CD4-positive, alpha-beta T cell (primary cell): ENCODE measurements at regions not wholly inside any gene's neighbourhood (a gene's known extent, or its start where the extent isn't known, plus 50 kb on each side); places are given as distances from the start of the nearest gene placed in this dataset.

ENCODE experiments used
- ATAC-seq: fragments of 200-7000 bp; cut with Tn5 transposase; one replicate; pipeline ENCODE4 v1.10.0; 2022; ENCODE audit warnings: mild to moderate bottlenecking; ENCODE audit not compliant: poor library complexity
- CTCF ChIA-PET: fragments of 350-600 bp; sonication (Branson Sonifier 250); formaldehyde crosslinking; loops from one replicate; lab custom pipeline; 2021; ENCODE audit warnings: antibody characterized with exemption, inconsistent platforms; lab: Charles Lee
- POLR2A ChIA-PET: fragments of 350-600 bp; sonication (Branson Sonifier 250); formaldehyde crosslinking; loops from one replicate; lab custom pipeline; 2021; ENCODE audit warnings: antibody characterized with exemption, inconsistent platforms; lab: Charles Lee
- DNase-seq, 14 experiments: peaks; one replicate each; pipeline ENCODE4 v3.0.0-alpha.2; 2013 to 2020; ENCODE audit warnings: mixed read lengths in 2 of 14
- H3K27ac ChIP-seq, 2 donors: one replicate each; pipeline versions ENCODE4 v1.5.1 to v1.7.0; 2013; ENCODE audit warnings: low read length in 2 of 2, low read depth in 1 of 2, mild to moderate bottlenecking in 1 of 2
- H3K27me3 ChIP-seq, 2 experiments: 1 replicate in 1 of 2; 2 replicates in 1 of 2; pipeline versions ENCODE4 v1.6.1 to v1.7.0; 2013; ENCODE audit warnings: low read length in 2 of 2, control low read depth in 1 of 2, mild to moderate bottlenecking in 1 of 2, moderate library complexity in 1 of 2; ENCODE audit not compliant: insufficient read depth in 2 of 2, control insufficient read depth in 1 of 2
- H3K36me3 ChIP-seq: one replicate; pipeline ENCODE4 v1.6.1; 2013; ENCODE audit warnings: low read length, control low read depth; ENCODE audit not compliant: insufficient read depth
- H3K4me1 ChIP-seq: one replicate; pipeline ENCODE4 v1.6.1; 2013; ENCODE audit warnings: low read length, control low read depth; ENCODE audit not compliant: insufficient read depth
- H3K4me3 ChIP-seq: one replicate; pipeline ENCODE4 v1.5.1; 2013; ENCODE audit warnings: mild to moderate bottlenecking, low read length, moderate library complexity
- H3K9me3 ChIP-seq, 2 experiments: 1 replicate in 1 of 2; 2 replicates in 1 of 2; pipeline versions ENCODE4 v1.6.1 to v1.7.0; 2013; ENCODE audit warnings: low read length in 2 of 2, mild to moderate bottlenecking in 2 of 2, control low read depth in 1 of 2, moderate library complexity in 1 of 2; ENCODE audit not compliant: control insufficient read depth in 1 of 2, insufficient read depth in 1 of 2
- H3K27ac Mint-ChIP-seq: one replicate; pipeline ENCODE4 v1.8.0; 2020; ENCODE audit warnings: mixed read lengths
- H3K27me3 Mint-ChIP-seq: one replicate; pipeline ENCODE4 v1.8.0; 2021; ENCODE audit warnings: mixed read lengths
- H3K36me3 Mint-ChIP-seq: one replicate; pipeline ENCODE4 v1.8.0; 2021; ENCODE audit warnings: low read depth, mixed read lengths
- H3K4me1 Mint-ChIP-seq: one replicate; pipeline ENCODE4 v1.8.0; 2021; ENCODE audit warnings: low read depth, mixed read lengths
- H3K4me3 Mint-ChIP-seq: one replicate; pipeline ENCODE4 v1.8.0; 2020; ENCODE audit warnings: mild to moderate bottlenecking, mixed read lengths
- H3K9me3 Mint-ChIP-seq: one replicate; pipeline ENCODE4 v1.8.0; 2020; ENCODE audit warnings: mixed read lengths
- CTCF ChIP-seq: fragments of 200-600 bp; IDR thresholded peaks from one replicate; pipeline ENCODE4 v1.8.0; 2022; ENCODE audit warnings: antibody characterized with exemption, mild to moderate bottlenecking
- intact Hi-C, 2 experiments: fragments of 100-400 bp; cut with DNase I in 1 of 2; cut with micrococcal nuclease in 1 of 2; formaldehyde crosslinking; loops; one replicate each; pipeline versions ENCODE4 v1.15.1 to v1.9.0; 2023 to 2025; cut with DNase I, micrococcal nuclease

- H3K36me3 Mint-ChIP-seq = peaks cover 21% of the 10 kb centered on the region
- H3K4me3 ChIP-seq = no peak overlapping the region
- no peaks in the 10 kb centered on the region for H3K4me1 ChIP-seq
- POLR2A ChIA-PET = no interaction called here
- DNase-seq = no peak
- TF ChIP-seq CTCF = no peak
- peaks cover 18% of the 10 kb centered on the region for H3K9me3 Mint-ChIP-seq
- H3K27me3 ChIP-seq = no peaks in the 10 kb centered on the region
- CTCF ChIA-PET = interaction anchor here (1.2 kb wide), 1 partner anchor 18 kb away, joined by 3 read pairs; no protein-coding TSS in a partner anchor
- H3K4me3 Mint-ChIP-seq = no peak overlapping the region
- H3K27me3 Mint-ChIP-seq = no peaks in the 10 kb centered on the region
- ATAC-seq = no peak
- H3K36me3 ChIP-seq = no peaks in the 10 kb centered on the region
- peaks cover 28% of the 10 kb centered on the region for H3K4me1 Mint-ChIP-seq
- peaks cover 4% of the 10 kb centered on the region in 2 experiments for H3K9me3 ChIP-seq
- intact Hi-C loops = loop anchor here in 1 of 2 experiments (5.0 kb wide), 1 partner anchor 101 kb away; no protein-coding TSS in a partner anchor
- H3K27ac ChIP-seq = no peak overlapping the region
- H3K27ac Mint-ChIP-seq = no peak overlapping the region
These were observed 238.0 kb downstream of the UBE2E3 start for GRCh38 chr2:181218401-181218821.

- DNase-seq (peak in 3 of 14 experiments; percentile 20 to 74 (median 26)), ATAC-seq (peak; percentile 68)
- H3K9me3 Mint-ChIP-seq = peaks cover 20% of the 10 kb centered on the region
- no peaks in the 10 kb centered on the region for H3K27me3 Mint-ChIP-seq
- peak overlapping the region; percentile 96 for H3K27ac Mint-ChIP-seq
- POLR2A ChIA-PET = interaction anchor here (1.0 to 2.3 kb wide), 5 partner anchors 25 to 234 kb away, joined by 3 to 7 read pairs (median 3); partner anchors contain the start of gene ITGA4
- Histone ChIP-seq H3K27ac (peak overlapping the region; percentile 36 to 50), H3K4me3 (no peak overlapping the region), H3K27me3 (no peaks in the 10 kb centered on the region), H3K9me3 (peaks cover 0 to 4% of the 10 kb centered on the region in 2 experiments), H3K36me3 (no peaks in the 10 kb centered on the region), H3K4me1 (no peaks in the 10 kb centered on the region)
- peak overlapping the region; percentile 49 for H3K4me3 Mint-ChIP-seq
- H3K4me1 Mint-ChIP-seq = peaks cover 51% of the 10 kb centered on the region
- TF ChIP-seq CTCF = no peak
- CTCF ChIA-PET = no interaction called here
- peaks cover 39% of the 10 kb centered on the region for H3K36me3 Mint-ChIP-seq
- intact Hi-C loops = loop anchor here in 1 of 2 experiments (5.0 to 10.0 kb wide), 3 partner anchors 52 to 116 kb away; no protein-coding TSS in a partner anchor
These were observed 234.0 kb upstream of the ITGA4 start for GRCh38 chr2:181223234-181223633.

- Histone ChIP-seq H3K27me3 (no peaks in the 10 kb centered on the region), H3K36me3 (no peaks in the 10 kb centered on the region), H3K4me1 (no peaks in the 10 kb centered on the region), H3K27ac (peak overlapping the region in 1 of 2 donors; percentile 50), H3K9me3 (peaks cover 0 to 4% of the 10 kb centered on the region in 2 experiments), H3K4me3 (no peak overlapping the region)
- TF ChIP-seq CTCF = no peak
- Mint-ChIP-seq H3K27ac (peak overlapping the region; percentile 96), H3K4me1 (peaks cover 51% of the 10 kb centered on the region), H3K36me3 (peaks cover 39% of the 10 kb centered on the region), H3K4me3 (peak overlapping the region; percentile 83), H3K27me3 (no peaks in the 10 kb centered on the region), H3K9me3 (peaks cover 13% of the 10 kb centered on the region)
- DNase-seq = peak in 3 of 14 experiments; percentile 60 to 71 (median 70)
- ATAC-seq = peak; percentile 49
- intact Hi-C loops = loop anchor here in 1 of 2 experiments (5.0 to 10.0 kb wide), 3 partner anchors 50 to 118 kb away; no protein-coding TSS in a partner anchor
- CTCF ChIA-PET = no interaction called here
- POLR2A ChIA-PET = interaction anchor here (1.3 to 2.3 kb wide), 2 partner anchors 94 to 232 kb away, joined by 3 to 7 read pairs; partner anchors contain the start of gene ITGA4
These were observed 232.3 kb upstream of the ITGA4 start for GRCh38 chr2:181224866-181225265.
